Gastroesophageal sphincter (tissue), 3 donors: ENCODE measurements at regions not wholly inside any gene's neighbourhood (a gene's known extent, or its start where the extent isn't known, plus 50 kb on each side); places are given as distances from the start of the nearest gene placed in this dataset.

Experiments used
- EP300 ChIP-seq: sonication (generic); formaldehyde crosslinking; IDR thresholded peaks from one replicate; pipeline ENCODE4 v1.6.1; 2017; ENCODE audit warnings: antibody characterized with exemption, mild to moderate bottlenecking
- POLR2AphosphoS5 ChIP-seq: sonication (generic); formaldehyde crosslinking; IDR thresholded peaks from one replicate; pipeline ENCODE4 v1.6.1; 2017; ENCODE audit warnings: antibody characterized with exemption
- TF ChIP-seq, protein P1 (sequence below), 4 experiments: fragments of 200-600 bp in 2 of 4; fragments of 450-650 bp in 2 of 4; sonication (generic) in 1 of 4; IDR thresholded peaks; one replicate each; pipeline ENCODE4 v1.5.1; 2017 to 2019; ENCODE audit warnings: antibody characterized with exemption in 4 of 4, mild to moderate bottlenecking in 2 of 4, moderate library complexity in 2 of 4

- TF ChIP-seq POLR2AphosphoS5 (no peak), EP300 (no peak)
- TF ChIP-seq, protein P1, sequence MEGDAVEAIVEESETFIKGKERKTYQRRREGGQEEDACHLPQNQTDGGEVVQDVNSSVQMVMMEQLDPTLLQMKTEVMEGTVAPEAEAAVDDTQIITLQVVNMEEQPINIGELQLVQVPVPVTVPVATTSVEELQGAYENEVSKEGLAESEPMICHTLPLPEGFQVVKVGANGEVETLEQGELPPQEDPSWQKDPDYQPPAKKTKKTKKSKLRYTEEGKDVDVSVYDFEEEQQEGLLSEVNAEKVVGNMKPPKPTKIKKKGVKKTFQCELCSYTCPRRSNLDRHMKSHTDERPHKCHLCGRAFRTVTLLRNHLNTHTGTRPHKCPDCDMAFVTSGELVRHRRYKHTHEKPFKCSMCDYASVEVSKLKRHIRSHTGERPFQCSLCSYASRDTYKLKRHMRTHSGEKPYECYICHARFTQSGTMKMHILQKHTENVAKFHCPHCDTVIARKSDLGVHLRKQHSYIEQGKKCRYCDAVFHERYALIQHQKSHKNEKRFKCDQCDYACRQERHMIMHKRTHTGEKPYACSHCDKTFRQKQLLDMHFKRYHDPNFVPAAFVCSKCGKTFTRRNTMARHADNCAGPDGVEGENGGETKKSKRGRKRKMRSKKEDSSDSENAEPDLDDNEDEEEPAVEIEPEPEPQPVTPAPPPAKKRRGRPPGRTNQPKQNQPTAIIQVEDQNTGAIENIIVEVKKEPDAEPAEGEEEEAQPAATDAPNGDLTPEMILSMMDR (IDR thresholded peaks at IDR 0.05): no peak
These were observed 187.1 kb upstream of the THBS1 start for GRCh38 chr15:39393575-39394335.
